ENCODE measurements at regions not wholly inside any gene's neighbourhood (a gene's known extent, or its start where the extent isn't known, plus 50 kb on each side); places are given as distances from the start of the nearest gene placed in this dataset.
"Not testable (repeated sequence)": the region's sequence is repeated elsewhere in the genome, so short reads cannot be mapped to it uniquely, and the experiment has no call there.

DNA sequence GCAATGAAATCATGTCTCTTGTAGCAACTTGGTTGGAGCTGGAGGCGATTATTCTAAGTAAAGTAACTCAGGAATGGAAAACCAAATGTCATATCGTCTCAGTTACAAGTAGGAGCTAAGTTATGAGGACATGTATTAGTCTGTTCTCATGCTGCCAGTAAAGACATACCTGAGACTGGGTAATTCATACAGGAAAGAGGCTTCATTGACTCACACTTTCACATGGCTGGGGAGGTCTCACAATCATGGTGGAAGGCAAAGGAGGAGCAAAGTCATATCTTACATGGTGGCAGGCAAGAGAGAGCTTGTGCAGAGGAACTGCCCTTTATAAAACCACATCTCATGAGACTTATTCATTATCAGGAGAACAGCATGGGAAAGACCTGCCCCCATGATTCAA, 370.1 kb upstream of the PRKCQ start:
- Histone ChIP-seq H3K9me3 (replicated peaks; ENCODE audit: low read length) (no peaks in the 10 kb centered on the region), H3K4me1 (ENCODE audit: control insufficient read depth, insufficient read depth, low read length) (no peaks in the 10 kb centered on the region), H3K36me3 (ENCODE audit: insufficient read depth, low read length) (no peaks in the 10 kb centered on the region), H3K4me3 (ENCODE audit: low read length) (no peak overlapping the region), H3K9ac (ENCODE audit: low read depth, low read length) (no peak overlapping the region), H3K27me3 (ENCODE audit: control insufficient read depth, insufficient read depth, low read length) (peaks cover 10% of the 10 kb centered on the region), H3K4me2 (ENCODE audit: low read length) (no peak overlapping the region)

DNA sequence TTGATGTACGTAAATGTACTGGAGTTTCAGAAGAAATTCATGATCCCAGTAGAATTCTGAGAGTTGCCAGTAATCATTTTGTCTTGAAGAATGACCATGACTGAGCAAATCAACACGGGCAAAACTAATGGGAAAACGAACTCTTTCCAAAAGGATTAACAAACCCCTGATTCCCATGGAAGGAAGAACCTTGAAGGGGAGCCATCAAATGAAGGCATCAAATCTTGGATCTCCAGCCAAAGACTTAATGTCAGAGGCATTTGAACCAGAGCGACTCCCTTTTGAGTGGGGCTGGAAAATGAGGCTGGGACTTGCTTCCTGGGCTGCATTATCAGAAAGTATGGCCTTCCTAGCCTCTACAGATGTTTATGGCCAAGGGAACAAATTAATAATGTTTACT, 364.4 kb upstream of the PRKCQ start:
- Histone ChIP-seq H3K9ac (ENCODE audit: low read depth, low read length) (no peak overlapping the region), H3K9me3 (replicated peaks; ENCODE audit: low read length) (no peaks in the 10 kb centered on the region), H3K36me3 (ENCODE audit: insufficient read depth, low read length) (no peaks in the 10 kb centered on the region), H3K4me2 (ENCODE audit: low read length) (no peak overlapping the region), H3K27me3 (ENCODE audit: control insufficient read depth, insufficient read depth, low read length) (peaks cover 23% of the 10 kb centered on the region), H3K4me3 (ENCODE audit: low read length) (no peak overlapping the region), H3K4me1 (ENCODE audit: control insufficient read depth, insufficient read depth, low read length) (no peaks in the 10 kb centered on the region)

DNA sequence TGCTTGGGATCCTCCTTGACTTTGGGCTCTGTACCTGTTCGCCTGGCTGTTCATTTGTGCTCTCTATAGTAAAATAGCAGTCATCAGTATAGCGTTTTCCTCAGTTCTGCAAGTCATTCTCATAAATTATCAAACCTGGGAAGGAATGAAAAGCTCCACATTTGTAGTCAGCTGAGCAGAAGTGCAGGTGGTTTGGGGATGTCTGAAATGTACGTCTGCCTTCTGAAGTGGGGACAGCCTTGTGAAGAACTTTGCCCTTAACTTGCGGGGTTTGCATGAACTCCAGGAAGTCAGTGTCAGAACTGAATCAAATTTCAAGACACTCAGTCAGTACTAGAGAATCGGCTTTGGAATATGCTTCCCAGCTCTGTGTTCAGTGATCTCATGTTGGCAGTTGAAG, 358.3 kb upstream of the PRKCQ start:
- Histone ChIP-seq H3K9me3 (replicated peaks; ENCODE audit: low read length) (no peaks in the 10 kb centered on the region), H3K4me2 (ENCODE audit: low read length) (no peak overlapping the region), H3K9ac (ENCODE audit: low read depth, low read length) (no peak overlapping the region), H3K4me1 (ENCODE audit: control insufficient read depth, insufficient read depth, low read length) (no peaks in the 10 kb centered on the region), H3K36me3 (ENCODE audit: insufficient read depth, low read length) (no peaks in the 10 kb centered on the region), H3K27me3 (ENCODE audit: control insufficient read depth, insufficient read depth, low read length) (peaks cover 21% of the 10 kb centered on the region), H3K4me3 (ENCODE audit: low read length) (no peak overlapping the region)

DNA sequence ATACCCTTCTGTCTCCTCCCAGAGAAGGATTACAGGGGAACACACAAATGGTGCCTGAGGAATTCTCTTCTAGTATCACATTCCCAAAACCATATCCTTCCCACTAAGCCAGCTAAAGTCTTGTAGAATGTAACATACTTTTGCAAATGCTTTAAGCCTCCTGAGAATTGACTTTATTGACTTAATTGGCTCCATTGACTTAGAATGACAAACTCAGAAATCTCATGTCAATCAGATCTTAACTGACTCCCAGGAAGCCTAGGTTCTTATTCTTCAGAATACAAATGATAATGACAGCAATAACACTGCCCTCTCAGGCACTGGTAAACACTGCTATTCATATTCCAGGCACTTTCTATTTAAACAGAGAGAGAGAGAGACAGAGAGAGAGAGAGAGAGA, 356.9 kb upstream of the PRKCQ start:
- H3K27me3 ChIP-seq (ENCODE audit: control insufficient read depth, insufficient read depth, low read length), result peaks cover 16% of the 10 kb centered on the region
- no peaks in the 10 kb centered on the region for H3K9me3 ChIP-seq (replicated peaks; ENCODE audit: low read length)
- H3K4me2 ChIP-seq (ENCODE audit: low read length), result no peak overlapping the region
- no peak overlapping the region for H3K9ac ChIP-seq (ENCODE audit: low read depth, low read length)
- no peaks in the 10 kb centered on the region for H3K36me3 ChIP-seq (ENCODE audit: insufficient read depth, low read length)
- H3K4me3 ChIP-seq (ENCODE audit: low read length), result no peak overlapping the region
- no peaks in the 10 kb centered on the region for H3K4me1 ChIP-seq (ENCODE audit: control insufficient read depth, insufficient read depth, low read length)

DNA sequence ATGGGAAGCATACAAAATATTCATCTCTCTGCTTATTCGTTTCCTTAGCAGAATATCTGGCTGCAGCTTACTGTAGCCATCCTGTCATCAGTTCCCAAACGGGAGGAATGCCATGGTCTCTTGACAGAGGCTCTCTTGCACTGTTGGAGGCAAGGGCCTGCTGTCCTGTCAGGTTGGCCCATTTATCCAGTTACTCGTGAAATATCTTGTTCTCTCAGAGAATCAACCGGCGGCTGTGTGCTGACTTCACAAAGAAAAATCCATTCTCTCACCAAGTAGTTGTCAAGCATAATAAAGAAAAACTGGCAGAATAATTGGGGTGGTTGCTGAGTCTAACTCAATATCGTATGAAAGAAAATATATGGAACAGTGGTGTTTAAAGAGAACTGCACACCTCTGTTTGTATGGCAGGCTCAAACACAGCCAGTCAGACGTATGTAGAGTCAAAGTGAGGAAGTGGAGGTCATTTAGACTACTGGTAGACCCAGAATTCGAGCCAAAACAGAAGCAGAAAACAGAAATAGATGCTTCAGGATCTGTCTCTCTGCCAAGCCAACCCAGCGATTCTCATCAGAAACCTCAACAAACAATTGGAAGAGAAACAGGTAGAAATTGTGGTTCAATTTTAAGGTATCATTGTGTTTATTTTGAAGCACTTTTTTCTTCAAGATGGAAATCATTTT, 349.2 kb upstream of the PRKCQ start:
- Histone ChIP-seq H3K9ac (ENCODE audit: low read depth, low read length) (no peak overlapping the region), H3K4me3 (ENCODE audit: low read length) (no peak overlapping the region), H3K27me3 (ENCODE audit: control insufficient read depth, insufficient read depth, low read length) (no peaks in the 10 kb centered on the region), H3K9me3 (replicated peaks; ENCODE audit: low read length) (no peaks in the 10 kb centered on the region), H3K36me3 (ENCODE audit: insufficient read depth, low read length) (no peaks in the 10 kb centered on the region), H3K4me1 (ENCODE audit: control insufficient read depth, insufficient read depth, low read length) (peaks cover 41% of the 10 kb centered on the region), H3K4me2 (ENCODE audit: low read length) (no peak overlapping the region)

DNA sequence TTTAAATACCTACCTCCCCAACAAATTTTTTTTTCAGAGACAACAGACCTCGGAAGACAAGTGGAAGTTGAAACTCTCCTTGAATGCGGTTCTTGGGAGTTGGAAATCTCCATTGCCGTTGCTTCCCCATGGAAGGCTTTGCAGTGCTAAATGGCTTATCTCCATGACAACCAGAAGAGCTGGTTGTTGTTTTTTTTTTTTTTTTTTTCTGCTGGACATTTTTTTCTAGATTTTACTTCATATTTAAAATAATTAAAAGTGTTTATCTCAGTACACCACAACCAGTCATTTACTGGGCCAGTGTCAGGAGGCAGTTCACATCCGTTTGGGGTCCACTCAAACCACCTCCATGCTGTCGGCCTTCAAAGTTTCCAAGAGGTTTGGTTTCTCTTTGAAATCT, 348.5 kb upstream of the PRKCQ start:
- H3K27me3 ChIP-seq (ENCODE audit: control insufficient read depth, insufficient read depth, low read length), result no peaks in the 10 kb centered on the region
- H3K4me1 ChIP-seq (ENCODE audit: control insufficient read depth, insufficient read depth, low read length), result peaks cover 47% of the 10 kb centered on the region
- H3K36me3 ChIP-seq (ENCODE audit: insufficient read depth, low read length), result no peaks in the 10 kb centered on the region
- no peak overlapping the region for H3K4me3 ChIP-seq (ENCODE audit: low read length)
- H3K9ac ChIP-seq (ENCODE audit: low read depth, low read length), result no peak overlapping the region
- H3K4me2 ChIP-seq (ENCODE audit: low read length), result peak overlapping the region; percentile 18
- H3K9me3 ChIP-seq (replicated peaks; ENCODE audit: low read length), result no peaks in the 10 kb centered on the region

DNA sequence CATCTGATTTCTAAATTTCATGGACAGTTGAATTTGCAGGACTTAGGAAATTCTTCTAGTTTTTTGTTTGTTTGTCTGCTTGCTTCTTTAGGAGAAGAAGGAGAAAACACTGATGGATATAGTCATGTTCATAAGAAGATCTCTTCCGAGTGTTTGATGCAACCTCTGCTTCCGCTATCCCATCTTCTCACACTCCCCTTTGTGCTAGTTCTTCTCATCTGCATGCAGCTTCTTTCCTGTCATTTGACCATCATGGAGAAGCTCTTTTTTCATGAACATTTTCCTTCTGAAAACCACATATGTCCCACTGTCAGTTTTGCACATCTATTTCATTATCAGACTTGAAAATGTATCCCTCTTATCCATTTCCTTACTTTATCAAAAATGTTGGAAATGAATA, 346.9 kb upstream of the PRKCQ start:
- H3K4me1 ChIP-seq (ENCODE audit: control insufficient read depth, insufficient read depth, low read length), result peaks cover 47% of the 10 kb centered on the region
- no peak overlapping the region for H3K9ac ChIP-seq (ENCODE audit: low read depth, low read length)
- H3K4me2 ChIP-seq (ENCODE audit: low read length), result no peak overlapping the region
- no peak overlapping the region for H3K4me3 ChIP-seq (ENCODE audit: low read length)
- H3K36me3 ChIP-seq (ENCODE audit: insufficient read depth, low read length), result no peaks in the 10 kb centered on the region
- H3K9me3 ChIP-seq (replicated peaks; ENCODE audit: low read length), result no peaks in the 10 kb centered on the region
- no peaks in the 10 kb centered on the region for H3K27me3 ChIP-seq (ENCODE audit: control insufficient read depth, insufficient read depth, low read length)

DNA sequence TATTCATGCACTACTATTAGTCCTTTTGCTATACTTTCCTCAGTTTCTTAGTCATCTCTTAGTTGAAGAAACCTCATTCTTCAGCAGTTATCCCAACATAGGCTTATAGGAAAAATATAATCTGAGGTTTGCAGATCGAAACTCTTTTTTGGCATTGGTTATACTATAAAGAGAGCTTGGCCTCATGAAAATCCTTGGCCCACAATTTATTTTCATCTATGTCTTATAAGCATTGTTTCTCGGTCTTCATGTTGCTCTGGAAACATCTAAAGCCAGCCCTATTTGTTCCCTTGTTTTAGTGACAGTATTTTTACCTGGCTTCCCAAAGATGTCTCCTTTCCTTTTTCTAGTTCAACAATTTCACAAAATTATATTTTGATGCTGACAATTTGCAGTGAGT, 345.1 kb upstream of the PRKCQ start:
- no peaks in the 10 kb centered on the region for H3K9me3 ChIP-seq (replicated peaks; ENCODE audit: low read length)
- H3K27me3 ChIP-seq (ENCODE audit: control insufficient read depth, insufficient read depth, low read length), result no peaks in the 10 kb centered on the region
- H3K9ac ChIP-seq (ENCODE audit: low read depth, low read length), result no peak overlapping the region
- H3K4me2 ChIP-seq (ENCODE audit: low read length), result no peak overlapping the region
- peaks cover 47% of the 10 kb centered on the region for H3K4me1 ChIP-seq (ENCODE audit: control insufficient read depth, insufficient read depth, low read length)
- H3K36me3 ChIP-seq (ENCODE audit: insufficient read depth, low read length), result no peaks in the 10 kb centered on the region
- no peak overlapping the region for H3K4me3 ChIP-seq (ENCODE audit: low read length)

DNA sequence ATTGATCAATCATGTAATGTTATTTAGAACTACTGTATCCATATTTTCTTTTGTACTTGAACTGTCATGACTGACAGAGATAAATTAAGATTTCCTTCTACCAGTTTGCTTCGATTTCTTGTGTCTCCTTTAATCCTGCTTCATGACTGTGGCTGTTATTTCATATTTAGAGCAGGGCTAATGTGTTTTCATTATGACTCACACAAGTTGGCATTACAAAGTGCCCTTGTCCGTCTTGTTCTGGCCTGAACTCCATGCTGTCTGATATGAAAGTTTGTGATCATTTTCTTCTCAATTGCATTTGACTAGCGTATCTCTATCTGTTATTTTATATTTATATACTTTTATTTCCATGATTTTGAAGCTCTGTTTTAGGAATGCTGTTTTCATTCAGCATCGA, 344.1 kb upstream of the PRKCQ start:
- H3K9me3 ChIP-seq (replicated peaks; ENCODE audit: low read length), result no peaks in the 10 kb centered on the region
- H3K4me1 ChIP-seq (ENCODE audit: control insufficient read depth, insufficient read depth, low read length), result peaks cover 47% of the 10 kb centered on the region
- no peaks in the 10 kb centered on the region for H3K36me3 ChIP-seq (ENCODE audit: insufficient read depth, low read length)
- no peak overlapping the region for H3K9ac ChIP-seq (ENCODE audit: low read depth, low read length)
- H3K4me2 ChIP-seq (ENCODE audit: low read length), result peak overlapping the region; percentile 46
- H3K4me3 ChIP-seq (ENCODE audit: low read length), result no peak overlapping the region
- no peaks in the 10 kb centered on the region for H3K27me3 ChIP-seq (ENCODE audit: control insufficient read depth, insufficient read depth, low read length)

DNA sequence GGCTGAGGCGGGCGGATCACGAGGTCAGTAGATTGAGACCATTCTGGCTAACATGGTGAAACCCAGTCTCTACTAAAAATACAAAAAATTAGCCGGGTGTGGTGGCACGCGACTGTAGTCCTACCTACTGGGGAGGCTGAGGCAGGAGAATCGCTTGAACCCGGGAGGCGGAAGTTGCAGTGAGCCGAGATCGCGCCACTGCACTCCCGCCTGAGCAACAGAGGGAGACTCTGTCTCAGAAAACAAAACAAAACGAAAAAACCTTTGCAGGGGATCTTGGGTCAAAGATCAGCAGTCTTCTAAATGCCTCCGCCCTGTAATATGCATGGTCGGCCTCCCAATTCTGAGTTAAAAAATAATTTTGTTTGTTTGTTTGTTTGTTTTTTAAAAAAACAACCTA, 340.9 kb upstream of the PRKCQ start:
- not testable (repeated sequence) for H3K4me2 ChIP-seq (ENCODE audit: low read length); H3K9ac ChIP-seq (ENCODE audit: low read depth, low read length); H3K36me3 ChIP-seq (ENCODE audit: insufficient read depth, low read length); H3K27me3 ChIP-seq (ENCODE audit: control insufficient read depth, insufficient read depth, low read length); H3K4me3 ChIP-seq (ENCODE audit: low read length); H3K9me3 ChIP-seq (replicated peaks; ENCODE audit: low read length)
- H3K4me1 ChIP-seq (ENCODE audit: control insufficient read depth, insufficient read depth, low read length), result peaks cover 17% of the 10 kb centered on the region

DNA sequence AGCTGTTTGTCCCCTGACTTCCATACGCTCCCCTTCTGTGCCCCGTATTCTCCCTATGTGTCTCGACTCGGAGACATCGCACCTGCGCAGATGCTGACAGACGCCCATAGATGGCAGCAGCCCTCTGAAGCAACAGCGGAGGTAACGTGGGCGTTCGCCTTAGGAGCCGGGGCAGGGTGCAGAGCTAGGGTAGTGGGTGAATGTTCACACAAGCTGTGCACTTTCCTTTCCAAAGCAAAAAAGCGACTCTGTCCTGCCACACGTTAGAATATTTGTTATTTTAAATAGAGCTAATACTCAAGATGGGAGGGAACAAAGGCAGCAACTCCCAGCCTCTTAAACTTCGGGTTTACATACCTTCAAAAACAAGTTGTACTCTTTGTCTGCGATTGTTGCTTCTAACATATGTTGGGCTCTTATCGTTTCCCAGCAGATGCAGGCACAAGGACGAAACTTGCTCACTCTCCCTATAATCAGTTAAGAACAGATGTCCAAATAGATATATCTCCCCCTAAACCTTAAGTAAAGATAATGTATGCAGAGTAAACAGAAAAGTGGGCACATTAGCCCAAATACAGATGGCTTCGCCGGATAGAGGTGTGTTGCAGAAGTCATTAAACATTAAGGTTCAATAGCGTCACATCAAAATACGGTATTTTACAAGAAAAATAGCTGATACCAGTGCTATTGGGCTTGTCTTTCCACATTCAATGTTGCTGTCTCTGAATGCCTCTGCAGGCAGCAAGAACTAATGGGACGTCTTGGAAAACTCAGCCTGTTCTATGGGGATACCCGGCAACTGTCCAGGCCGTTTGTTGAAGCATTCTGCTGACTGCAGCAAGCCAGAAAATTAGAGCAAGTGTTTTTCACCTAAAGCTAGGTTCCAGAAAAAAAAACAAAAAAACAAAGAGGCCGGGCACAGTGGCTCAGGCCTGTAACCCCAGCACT, 340.3 kb upstream of the PRKCQ start:
- no peaks in the 10 kb centered on the region for H3K9me3 ChIP-seq (replicated peaks; ENCODE audit: low read length)
- H3K9ac ChIP-seq (ENCODE audit: low read depth, low read length), result no peak overlapping the region
- H3K4me2 ChIP-seq (ENCODE audit: low read length), result peak overlapping the region; percentile 70
- H3K36me3 ChIP-seq (ENCODE audit: insufficient read depth, low read length), result no peaks in the 10 kb centered on the region
- peaks cover 8% of the 10 kb centered on the region for H3K27me3 ChIP-seq (ENCODE audit: control insufficient read depth, insufficient read depth, low read length)
- H3K4me1 ChIP-seq (ENCODE audit: control insufficient read depth, insufficient read depth, low read length), result peaks cover 16% of the 10 kb centered on the region
- H3K4me3 ChIP-seq (ENCODE audit: low read length), result peak overlapping the region; percentile 37

DNA sequence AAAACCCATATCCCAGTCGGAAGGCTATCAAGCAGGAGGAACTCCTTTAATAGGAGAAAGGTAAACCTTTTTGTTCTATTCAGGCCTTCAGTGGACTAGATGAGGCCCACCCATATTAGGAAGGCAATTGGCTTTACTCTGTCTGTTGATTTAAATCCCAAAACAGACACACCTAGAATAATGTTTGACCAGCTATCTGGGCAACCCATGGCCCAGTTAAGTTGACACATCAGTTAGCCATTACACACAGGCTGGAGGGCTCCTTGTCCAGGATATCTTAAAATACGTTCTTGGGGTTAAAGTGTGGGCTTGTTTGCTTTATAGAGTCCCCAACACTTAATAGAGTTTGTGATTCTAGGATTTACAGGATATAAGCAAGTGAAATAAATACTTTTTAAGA, 339.0 kb upstream of the PRKCQ start:
- H3K9me3 ChIP-seq (replicated peaks; ENCODE audit: low read length), result no peaks in the 10 kb centered on the region
- H3K27me3 ChIP-seq (ENCODE audit: control insufficient read depth, insufficient read depth, low read length), result peaks cover 21% of the 10 kb centered on the region
- no peak overlapping the region for H3K4me3 ChIP-seq (ENCODE audit: low read length)
- H3K36me3 ChIP-seq (ENCODE audit: insufficient read depth, low read length), result no peaks in the 10 kb centered on the region
- no peak overlapping the region for H3K4me2 ChIP-seq (ENCODE audit: low read length)
- H3K4me1 ChIP-seq (ENCODE audit: control insufficient read depth, insufficient read depth, low read length), result peaks cover 3% of the 10 kb centered on the region
- no peak overlapping the region for H3K9ac ChIP-seq (ENCODE audit: low read depth, low read length)

All from skeletal muscle satellite cell (primary cell).